SH-SY5Y (cell line): ENCODE measurements at regions not wholly inside any gene's neighbourhood (a gene's known extent, or its start where the extent isn't known, plus 50 kb on each side); places are given as distances from the start of the nearest gene placed in this dataset.

Experiments
- GATA2 ChIP-seq: IDR thresholded peaks from 2 replicates; pipeline ENCODE4 v1.6.1; 2011; ENCODE audit warnings: mild to moderate bottlenecking, low read depth, low read length
- GATA3 ChIP-seq: IDR thresholded peaks from 2 replicates; pipeline ENCODE4 v1.6.1; 2011; ENCODE audit warnings: low read depth, mild to moderate bottlenecking, low read length, moderate library complexity

- TF ChIP-seq GATA3 (no peak), GATA2 (no peak)
Observed at GRCh38 chr2:221129657-221130056, 442.4 kb downstream of the EPHA4 start.

- TF ChIP-seq GATA3 (no peak), GATA2 (no peak)
Observed at GRCh38 chr2:221130431-221130830, 441.7 kb downstream of the EPHA4 start.

- TF ChIP-seq GATA2, result no peak
- no peak for TF ChIP-seq GATA3
Observed at GRCh38 chr2:221133941-221134340, 438.2 kb downstream of the EPHA4 start.

- TF ChIP-seq GATA3 (no peak), GATA2 (no peak)
Observed at GRCh38 chr2:221134718-221135117, 437.4 kb downstream of the EPHA4 start.

GRCh38 chr2:221135699-221136098, 436.4 kb downstream of the EPHA4 start:
- TF ChIP-seq GATA2, result no peak
- no peak for TF ChIP-seq GATA3

GRCh38 chr2:221137385-221137784, 434.7 kb downstream of the EPHA4 start:
- TF ChIP-seq GATA3 (no peak), GATA2 (no peak)

- TF ChIP-seq GATA2 (no peak), GATA3 (no peak)
Observed at GRCh38 chr2:221142341-221142740, 429.8 kb downstream of the EPHA4 start.

- TF ChIP-seq GATA3 (no peak), GATA2 (no peak)
Observed at GRCh38 chr2:221143231-221143630, 428.9 kb downstream of the EPHA4 start.

- TF ChIP-seq GATA2 (no peak), GATA3 (no peak)
Observed at GRCh38 chr2:221144909-221145308, 427.2 kb downstream of the EPHA4 start.

GRCh38 chr2:221145396-221145795, 426.7 kb downstream of the EPHA4 start:
- TF ChIP-seq GATA2, result no peak
- no peak for TF ChIP-seq GATA3

- no peak for TF ChIP-seq GATA3
- no peak for TF ChIP-seq GATA2
Observed at GRCh38 chr2:221153226-221153625, 418.9 kb downstream of the EPHA4 start.

GRCh38 chr2:221154176-221154575, 417.9 kb downstream of the EPHA4 start:
- TF ChIP-seq GATA3, result no peak
- no peak for TF ChIP-seq GATA2

GRCh38 chr2:221156062-221156734, 415.9 kb downstream of the EPHA4 start:
- TF ChIP-seq GATA3 (no peak), GATA2 (no peak)

- TF ChIP-seq GATA2 (no peak), GATA3 (no peak)
Observed at GRCh38 chr2:221161186-221161585, 410.9 kb downstream of the EPHA4 start.

GRCh38 chr2:221166292-221166691, 405.8 kb downstream of the EPHA4 start:
- no peak for TF ChIP-seq GATA2
- TF ChIP-seq GATA3, result no peak

- TF ChIP-seq GATA2, result no peak
- TF ChIP-seq GATA3, result no peak
Observed at GRCh38 chr2:221167561-221167960, 404.5 kb downstream of the EPHA4 start.
